Mesothelial cell of epicardium (in vitro differentiated cells): ENCODE measurements at regions not wholly inside any gene's neighbourhood (a gene's known extent, or its start where the extent isn't known, plus 50 kb on each side); places are given as distances from the start of the nearest gene placed in this dataset.

Experiments
- DNase-seq, 2 experiments: peaks; one replicate each; pipeline ENCODE4 v3.0.0; 2021; ENCODE audit warnings: low spot score in 2 of 2; ENCODE audit not compliant: unreplicated experiment in 2 of 2
- H3K27ac Mint-ChIP-seq: 2 replicates; pipeline ENCODE4 v1.8.0; 2021; ENCODE audit warnings: mixed read lengths
- H3K27me3 Mint-ChIP-seq: 2 replicates; pipeline ENCODE4 v1.8.0; 2021; ENCODE audit warnings: low read depth, mixed read lengths
- H3K36me3 Mint-ChIP-seq: 2 replicates; pipeline ENCODE4 v1.8.0; 2021; ENCODE audit warnings: mixed read lengths
- H3K4me1 Mint-ChIP-seq: 2 replicates; pipeline ENCODE4 v1.8.0; 2021; ENCODE audit warnings: mixed read lengths
- H3K4me3 Mint-ChIP-seq: 2 replicates; pipeline ENCODE4 v1.8.0; 2021; ENCODE audit warnings: mild to moderate bottlenecking, moderate library complexity, mixed read lengths
- H3K9me3 Mint-ChIP-seq: 2 replicates; pipeline ENCODE4 v1.8.0; 2021; ENCODE audit warnings: mixed read lengths
- CTCF ChIP-seq: fragments of 200-600 bp; sonication (generic); IDR thresholded peaks from one replicate; pipeline ENCODE4 v1.5.0; 2021; ENCODE audit warnings: antibody characterized with exemption; ENCODE audit not compliant: unreplicated experiment

GRCh38 chr16:85344502-85345128, 232.3 kb upstream of the CIBAR2 start:
- no peak overlapping the region for H3K4me3 Mint-ChIP-seq
- peaks cover 29% of the 10 kb centered on the region for H3K4me1 Mint-ChIP-seq
- TF ChIP-seq CTCF, result no peak
- no peaks in the 10 kb centered on the region for H3K36me3 Mint-ChIP-seq
- H3K27ac Mint-ChIP-seq, result no peak overlapping the region
- DNase-seq, result no peak
- no peaks in the 10 kb centered on the region for H3K27me3 Mint-ChIP-seq
- H3K9me3 Mint-ChIP-seq, result no peaks in the 10 kb centered on the region

GRCh38 chr16:85345129-85345639, 232.9 kb upstream of the CIBAR2 start:
- Mint-ChIP-seq H3K4me3 (no peak overlapping the region), H3K4me1 (peaks cover 33% of the 10 kb centered on the region), H3K36me3 (no peaks in the 10 kb centered on the region), H3K27me3 (no peaks in the 10 kb centered on the region), H3K27ac (no peak overlapping the region), H3K9me3 (no peaks in the 10 kb centered on the region)
- no peak for TF ChIP-seq CTCF
- no peak for DNase-seq

- Mint-ChIP-seq H3K27ac (no peak overlapping the region), H3K27me3 (no peaks in the 10 kb centered on the region), H3K4me3 (no peak overlapping the region), H3K9me3 (no peaks in the 10 kb centered on the region), H3K36me3 (no peaks in the 10 kb centered on the region), H3K4me1 (peaks cover 43% of the 10 kb centered on the region)
- no peak for DNase-seq
- TF ChIP-seq CTCF, result no peak
These were observed 234.3 kb upstream of the CIBAR2 start for GRCh38 chr16:85346404-85347212.

GRCh38 chr16:85347213-85347591, 234.9 kb upstream of the CIBAR2 start:
- H3K27ac Mint-ChIP-seq, result no peak overlapping the region
- no peak for DNase-seq

More at GRCh38 chr16:85347213-85347591, 234.9 kb upstream of the CIBAR2 start:
- no peaks in the 10 kb centered on the region for H3K9me3 Mint-ChIP-seq
- TF ChIP-seq CTCF, result peak; percentile 41
- no peak overlapping the region for H3K4me3 Mint-ChIP-seq
- peaks cover 43% of the 10 kb centered on the region for H3K4me1 Mint-ChIP-seq
- no peaks in the 10 kb centered on the region for H3K36me3 Mint-ChIP-seq
- no peaks in the 10 kb centered on the region for H3K27me3 Mint-ChIP-seq
